Loucy (cell line): ENCODE measurements at regions not wholly inside any gene's neighbourhood (a gene's known extent, or its start where the extent isn't known, plus 50 kb on each side); places are given as distances from the start of the nearest gene placed in this dataset.

ENCODE experiments used
- CTCF ChIP-seq: fragments of 200-600 bp; sonication (generic); conservative IDR thresholded peaks from 2 replicates; pipeline ENCODE4 v1.5.1; 2014; ENCODE audit warnings: mild to moderate bottlenecking, antibody characterized with exemption, low read length
- EZH2phosphoT487 ChIP-seq: fragments of 200-600 bp; IDR thresholded peaks from 2 replicates; pipeline ENCODE4 v1.6.1; 2018; ENCODE audit warnings: antibody characterized with exemption, mild to moderate bottlenecking, moderate library complexity, borderline replicate concordance

- TF ChIP-seq CTCF (no peak), EZH2phosphoT487 (no peak)
Measured at GRCh38 chr4:164596927-164597326, 157.0 kb upstream of the SMIM31 start.
